ENCODE measurements at regions not wholly inside any gene's neighbourhood (a gene's known extent, or its start where the extent isn't known, plus 50 kb on each side); places are given as distances from the start of the nearest gene placed in this dataset.

DNA sequence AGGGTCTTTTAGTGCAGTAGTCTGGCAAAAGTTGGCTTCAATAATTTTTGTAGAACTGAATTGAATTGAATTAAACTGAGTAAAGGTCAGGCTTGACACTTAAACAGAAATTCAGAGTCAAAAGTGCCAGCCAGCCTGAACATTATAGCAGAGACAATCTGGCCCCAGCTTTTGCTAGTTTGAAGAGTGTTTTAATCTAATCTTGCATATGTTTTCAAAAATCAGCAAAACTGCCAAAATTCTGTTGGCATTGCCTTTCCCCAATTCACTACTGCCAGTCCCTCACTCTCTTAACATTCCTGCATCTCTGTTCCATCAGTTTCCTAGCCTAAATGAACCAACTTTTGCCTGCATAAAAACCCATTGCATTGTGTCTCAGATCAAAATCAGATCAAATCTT, 403.8 kb downstream of the NUF2 start:
- TF ChIP-seq FOXM1 (IDR thresholded peaks at IDR 0.05; ENCODE audit: borderline replicate concordance, low read depth) (no peak), CREB1 (IDR thresholded peaks at IDR 0.05; ENCODE audit: low read depth) (no peak), TAF1 (IDR thresholded peaks at IDR 0.05; ENCODE audit: low read depth) (no peak)

GRCh38 chr1:163730411-163730821, 408.7 kb downstream of the NUF2 start:
- no peak for TF ChIP-seq TAF1 (IDR thresholded peaks at IDR 0.05; ENCODE audit: low read depth)

DNA sequence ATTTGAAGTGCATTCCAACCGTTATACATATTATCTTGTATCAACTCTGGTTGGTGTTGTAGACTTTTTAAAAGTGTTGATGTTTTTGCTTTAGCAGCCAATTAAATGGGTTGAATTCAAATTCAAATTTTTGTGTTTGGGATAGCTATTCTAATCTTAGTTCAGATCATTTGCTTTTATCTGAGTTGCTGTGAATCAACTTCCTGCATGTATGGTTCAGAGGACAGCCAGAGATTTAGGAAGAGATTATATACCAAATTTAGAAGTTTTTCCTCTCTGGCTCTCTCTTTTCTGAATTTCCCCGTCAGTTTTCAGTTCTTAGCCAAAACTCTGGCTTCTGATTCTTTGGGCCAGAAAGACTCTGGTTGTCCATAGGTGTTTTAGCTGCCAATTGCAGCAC, 415.5 kb downstream of the NUF2 start:
- TF ChIP-seq YY1 (IDR thresholded peaks at IDR 0.05; ENCODE audit: low read depth): no peak
- no peak for TF ChIP-seq TAF1 (IDR thresholded peaks at IDR 0.05; ENCODE audit: low read depth)
- TF ChIP-seq NFIC (IDR thresholded peaks at IDR 0.05): no peak
- no peak for TF ChIP-seq TEAD4 (IDR thresholded peaks at IDR 0.05)
- TF ChIP-seq EGR1 (IDR thresholded peaks at IDR 0.05): no peak
- TF ChIP-seq ZBTB7A (IDR thresholded peaks at IDR 0.05; ENCODE audit: low read depth): no peak
- TF ChIP-seq MAX (IDR thresholded peaks at IDR 0.05): no peak
- TF ChIP-seq RAD21 (IDR thresholded peaks at IDR 0.05; ENCODE audit: low read depth): no peak
- TF ChIP-seq TCF12 (IDR thresholded peaks at IDR 0.05; ENCODE audit: low read depth): no peak
- no peak for TF ChIP-seq REST (IDR thresholded peaks at IDR 0.05; ENCODE audit: low read depth)
- TF ChIP-seq CEBPB (IDR thresholded peaks at IDR 0.05): no peak
- TF ChIP-seq, protein P1, sequence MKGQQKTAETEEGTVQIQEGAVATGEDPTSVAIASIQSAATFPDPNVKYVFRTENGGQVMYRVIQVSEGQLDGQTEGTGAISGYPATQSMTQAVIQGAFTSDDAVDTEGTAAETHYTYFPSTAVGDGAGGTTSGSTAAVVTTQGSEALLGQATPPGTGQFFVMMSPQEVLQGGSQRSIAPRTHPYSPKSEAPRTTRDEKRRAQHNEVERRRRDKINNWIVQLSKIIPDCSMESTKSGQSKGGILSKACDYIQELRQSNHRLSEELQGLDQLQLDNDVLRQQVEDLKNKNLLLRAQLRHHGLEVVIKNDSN (IDR thresholded peaks at IDR 0.05): no peak
- TF ChIP-seq FOXM1 (IDR thresholded peaks at IDR 0.05; ENCODE audit: borderline replicate concordance, low read depth): no peak

DNA sequence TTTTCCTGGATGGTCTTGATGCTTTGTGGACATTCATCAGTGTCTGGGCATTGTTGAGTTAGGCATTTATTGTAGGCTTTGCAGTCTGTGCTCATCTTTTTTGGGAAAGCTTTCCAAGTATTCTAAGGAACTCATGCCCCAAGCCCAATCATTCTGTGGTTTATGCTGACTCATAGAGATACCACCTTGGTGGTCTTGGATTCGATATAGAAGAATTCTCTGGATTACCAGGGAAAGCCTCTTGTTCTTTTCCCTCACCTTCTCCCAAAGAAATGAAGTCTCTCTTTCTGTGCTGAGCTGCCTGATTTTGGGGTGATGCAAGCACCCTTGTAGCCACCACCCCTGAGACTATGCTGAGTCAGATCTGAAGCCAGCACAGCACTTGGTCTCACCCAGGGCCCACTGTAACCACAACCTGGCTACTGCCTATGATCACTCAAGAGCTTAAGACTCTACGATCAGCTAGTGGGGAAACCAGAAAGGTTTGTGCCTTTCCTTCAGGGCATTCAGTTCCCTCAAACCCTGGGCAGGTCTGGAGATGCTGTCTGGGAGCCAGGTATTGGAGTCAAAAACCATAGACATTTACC, 422.6 kb downstream of the NUF2 start:
- TF ChIP-seq CEBPB (IDR thresholded peaks at IDR 0.05): no peak
- no peak for TF ChIP-seq FOXM1 (IDR thresholded peaks at IDR 0.05; ENCODE audit: borderline replicate concordance, low read depth)
- no peak for TF ChIP-seq EP300 (IDR thresholded peaks at IDR 0.05; ENCODE audit: borderline replicate concordance)
- no peak for TF ChIP-seq TAF1 (IDR thresholded peaks at IDR 0.05; ENCODE audit: low read depth)
- no peak for TF ChIP-seq CREB1 (IDR thresholded peaks at IDR 0.05; ENCODE audit: low read depth)
- TF ChIP-seq, protein P1 (IDR thresholded peaks at IDR 0.05): no peak
- no peak for TF ChIP-seq EGR1 (IDR thresholded peaks at IDR 0.05)
- TF ChIP-seq TEAD4 (IDR thresholded peaks at IDR 0.05): no peak
- no peak for TF ChIP-seq TCF12 (IDR thresholded peaks at IDR 0.05; ENCODE audit: low read depth)
- no peak for TF ChIP-seq YY1 (IDR thresholded peaks at IDR 0.05; ENCODE audit: low read depth)
- no peak for TF ChIP-seq ZBTB7A (IDR thresholded peaks at IDR 0.05; ENCODE audit: low read depth)

- no peak for TF ChIP-seq FOXM1 (IDR thresholded peaks at IDR 0.05; ENCODE audit: borderline replicate concordance, low read depth)
- TF ChIP-seq EP300 (IDR thresholded peaks at IDR 0.05; ENCODE audit: borderline replicate concordance): no peak
- no peak for TF ChIP-seq TAF1 (IDR thresholded peaks at IDR 0.05; ENCODE audit: low read depth)
- TF ChIP-seq CREB1 (IDR thresholded peaks at IDR 0.05; ENCODE audit: low read depth): no peak
- no peak for TF ChIP-seq REST (IDR thresholded peaks at IDR 0.05; ENCODE audit: low read depth)
- no peak for TF ChIP-seq EGR1 (IDR thresholded peaks at IDR 0.05)
- no peak for TF ChIP-seq ZBTB7A (IDR thresholded peaks at IDR 0.05; ENCODE audit: low read depth)
- TF ChIP-seq CEBPB (IDR thresholded peaks at IDR 0.05): no peak
- TF ChIP-seq YY1 (IDR thresholded peaks at IDR 0.05; ENCODE audit: low read depth): no peak
- TF ChIP-seq NFIC (IDR thresholded peaks at IDR 0.05): no peak
- TF ChIP-seq, protein P1 (IDR thresholded peaks at IDR 0.05): no peak
These were observed 423.4 kb downstream of the NUF2 start for GRCh38 chr1:163745204-163745603.

GRCh38 chr1:163747261-163747660, 425.5 kb downstream of the NUF2 start:
- TF ChIP-seq TEAD4 (IDR thresholded peaks at IDR 0.05) (no peak), MAX (IDR thresholded peaks at IDR 0.05) (no peak), TAF1 (IDR thresholded peaks at IDR 0.05; ENCODE audit: low read depth) (no peak), TCF12 (IDR thresholded peaks at IDR 0.05; ENCODE audit: low read depth) (no peak)
- TF ChIP-seq, protein P1 (IDR thresholded peaks at IDR 0.05): no peak
